NCI-H774 (cell line): ENCODE measurements at regions not wholly inside any gene's neighbourhood (a gene's known extent, or its start where the extent isn't known, plus 50 kb on each side); places are given as distances from the start of the nearest gene placed in this dataset.
"Not testable (repeated sequence)": the region's sequence is repeated elsewhere in the genome, so short reads cannot be mapped to it uniquely, and the experiment has no call there.

Experiments used
- DNase-seq: peaks from one replicate; lab custom pipeline; 2025; lab: John Stamatoyannopoulos, UW

GRCh38 chr10:101280511-101280910 lies 51.2 kb upstream of the LBX1 start:
- DNase-seq = no peak

GRCh38 chr10:101280921-101281320 lies 51.7 kb upstream of the LBX1 start:
- DNase-seq = not testable (repeated sequence)

DNA sequence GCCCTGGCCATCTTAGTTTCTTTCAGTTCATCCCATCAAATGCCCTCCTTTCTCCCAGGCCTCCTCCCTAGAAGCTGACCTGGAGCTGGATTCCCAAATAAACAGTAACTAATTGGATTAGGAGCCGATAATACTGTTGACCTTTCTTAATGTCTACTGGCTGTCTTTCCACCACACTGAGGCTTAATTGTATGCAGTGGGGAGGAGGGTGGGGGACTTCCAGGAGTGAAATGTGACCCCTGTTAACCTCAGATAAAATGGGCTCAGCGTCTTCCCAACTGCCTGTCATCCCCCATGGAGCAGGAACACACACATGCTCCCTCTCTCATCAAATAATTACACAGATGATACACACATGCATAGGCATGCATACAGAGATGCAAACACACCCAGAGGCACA lies 53.7 kb upstream of the LBX1 start:
- no peak for DNase-seq

DNA sequence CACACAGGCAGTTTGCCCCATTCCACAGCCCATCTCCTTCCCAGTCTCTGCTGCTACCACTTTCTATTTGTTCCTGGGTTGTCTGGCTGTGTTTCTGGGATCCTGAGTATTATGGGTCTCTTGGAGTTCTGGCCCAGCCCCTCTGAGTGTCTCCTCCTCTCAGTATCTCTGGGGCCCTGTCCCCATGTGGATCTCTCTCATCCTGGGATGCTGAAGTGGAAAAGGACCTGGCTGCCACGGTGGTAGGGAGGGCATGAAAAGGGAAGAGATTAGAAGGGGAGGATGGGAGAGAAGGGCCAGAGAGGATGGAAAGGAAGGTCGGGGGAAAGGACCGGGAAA lies 54.5 kb upstream of the LBX1 start:
- no peak for DNase-seq

DNA sequence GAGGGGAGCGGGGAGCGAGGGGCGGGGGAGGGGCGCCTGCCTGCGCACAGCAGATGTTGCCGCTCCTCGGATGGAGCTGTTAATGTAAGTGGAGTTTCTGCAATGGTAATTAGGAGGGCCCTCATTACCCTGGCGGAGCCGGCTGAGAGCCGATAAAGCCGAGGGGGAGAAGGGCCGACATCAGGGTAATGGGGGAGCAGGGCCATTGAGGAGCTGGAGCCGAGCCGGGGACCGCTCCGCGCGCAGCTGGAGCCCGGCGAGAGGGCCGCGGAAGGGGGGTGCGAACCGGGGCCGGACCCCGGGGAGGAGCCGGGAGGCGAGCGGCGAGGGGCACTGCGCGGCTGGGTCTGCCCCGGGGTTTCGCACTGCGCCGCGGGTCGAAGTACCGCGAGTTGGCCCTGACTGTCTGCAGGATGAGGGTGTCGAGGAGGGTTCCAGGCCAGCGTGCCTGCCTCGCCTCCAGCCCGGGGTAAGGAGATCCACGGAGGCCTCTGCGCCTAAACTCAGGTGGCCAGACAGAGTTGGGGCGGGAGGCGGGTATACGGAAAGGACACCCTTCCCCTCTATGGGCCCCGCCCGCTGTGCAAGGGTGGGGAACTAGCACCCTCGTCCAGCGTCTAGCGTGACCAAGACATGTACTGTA lies 55.0 kb upstream of the LBX1 start:
- DNase-seq = no peak

GRCh38 chr10:101284744-101285463 lies 55.6 kb upstream of the LBX1 start:
- DNase-seq = no peak

GRCh38 chr10:101285519-101286070 lies 56.3 kb upstream of the LBX1 start:
- peak; percentile 12 for DNase-seq

GRCh38 chr10:101286248-101287046 lies 57.2 kb upstream of the LBX1 start:
- DNase-seq = no peak

GRCh38 chr10:101287183-101287996 lies 58.1 kb upstream of the LBX1 start:
- DNase-seq = no peak

GRCh38 chr10:101287997-101288635 lies 58.9 kb upstream of the LBX1 start:
- DNase-seq = no peak

GRCh38 chr10:101289541-101289940 lies 60.3 kb upstream of the LBX1 start:
- no peak for DNase-seq

DNA sequence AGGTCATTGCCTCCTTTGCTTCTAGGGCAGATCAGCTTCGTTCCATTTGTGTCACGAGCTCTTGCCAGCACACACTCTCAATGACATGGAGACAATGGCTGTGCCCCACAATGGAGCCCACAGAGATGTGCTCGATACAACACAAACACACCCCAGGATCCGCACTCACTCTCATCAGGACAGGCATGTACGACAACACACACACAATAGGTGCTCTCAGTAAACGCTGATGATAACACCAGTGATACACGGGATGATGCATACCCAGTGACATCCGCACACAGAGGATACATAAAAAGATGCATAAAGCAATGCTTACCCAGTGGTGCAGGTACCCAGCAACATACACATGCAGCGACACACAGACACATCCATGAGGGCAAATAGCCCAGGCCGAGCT lies 61.2 kb upstream of the LBX1 start:
- no peak for DNase-seq

- no peak for DNase-seq
These were observed 61.6 kb upstream of the LBX1 start for GRCh38 chr10:101290881-101291280.

DNA sequence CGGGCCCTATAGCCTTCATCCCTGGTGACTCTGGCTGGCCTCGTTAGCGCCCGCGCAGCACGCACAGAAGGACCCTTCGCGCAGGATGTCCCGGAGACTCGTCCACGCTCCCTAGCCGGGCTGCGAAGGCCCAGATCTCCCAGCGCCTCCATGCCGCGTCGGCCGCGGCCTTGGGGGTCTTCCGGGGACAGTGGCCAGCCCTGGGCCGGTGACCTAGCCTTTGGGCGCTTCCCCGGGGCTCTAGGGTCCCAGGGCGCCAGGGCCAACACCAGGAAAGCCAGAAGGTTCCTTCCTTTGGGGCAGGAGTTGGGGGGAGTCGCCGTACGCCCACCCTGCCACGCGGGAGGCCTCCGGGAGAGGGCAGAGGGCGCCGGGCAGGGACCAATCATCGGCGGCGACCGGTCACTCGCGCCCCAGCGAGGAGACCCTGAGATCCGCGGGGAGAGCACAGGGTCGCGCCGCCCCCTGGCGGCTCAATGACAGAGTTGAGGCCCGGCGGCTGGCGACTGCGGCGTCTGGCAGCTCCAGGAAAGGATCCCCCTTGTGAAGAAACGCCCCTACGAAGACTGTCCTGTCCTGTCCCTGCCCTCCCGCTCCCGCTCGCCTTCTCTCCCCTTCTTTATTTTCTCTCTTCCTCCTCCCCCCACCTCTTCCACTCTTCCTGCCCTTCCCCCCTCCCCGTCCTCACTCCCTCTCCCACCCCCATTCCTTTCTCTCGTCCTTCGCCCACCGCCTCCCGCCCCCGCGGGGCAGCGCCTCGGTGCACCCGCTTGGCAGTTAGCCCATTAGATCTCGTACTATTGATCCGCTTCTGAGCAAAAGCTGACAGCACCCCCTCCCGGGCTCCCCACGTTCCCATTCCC lies 62.3 kb upstream of the LBX1 start:
- no peak for DNase-seq

- DNase-seq = no peak
These were observed 61.6 kb upstream of the BTRC start for GRCh38 chr10:101292194-101293006.

DNA sequence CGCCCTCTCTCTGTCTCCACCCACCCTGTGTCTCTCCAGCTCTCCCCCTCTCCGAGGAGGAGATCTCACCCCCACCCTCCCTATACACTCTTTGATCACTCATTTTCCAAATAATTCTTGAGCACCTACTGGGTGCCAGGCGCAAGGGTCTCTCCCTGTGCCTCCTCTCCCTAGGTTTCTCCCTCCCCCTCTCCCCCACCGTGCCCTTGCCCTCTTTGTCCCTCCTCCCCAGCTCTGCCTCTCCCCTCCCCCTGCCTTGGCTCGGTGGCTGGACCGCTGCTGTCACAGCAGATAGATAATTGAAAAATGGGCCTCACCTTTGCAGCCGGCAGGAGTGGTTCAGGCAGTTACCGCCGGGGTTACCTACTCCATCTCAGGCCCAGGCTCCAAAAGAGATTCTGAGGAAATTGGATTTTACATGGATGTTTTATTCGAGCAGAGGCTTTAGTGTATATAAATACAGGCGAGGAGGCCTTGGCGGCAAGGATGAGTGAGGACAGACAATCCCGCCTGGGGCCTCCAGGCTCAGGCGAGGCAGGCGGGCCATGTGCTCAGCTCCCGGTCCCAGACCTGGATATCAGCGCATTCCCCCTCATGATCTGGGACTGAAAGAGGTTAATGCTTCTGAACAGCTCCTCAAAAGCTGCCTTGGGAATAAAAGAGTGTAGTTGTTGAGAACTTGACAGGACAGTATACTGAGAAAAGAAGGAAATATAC lies 60.8 kb upstream of the BTRC start:
- no peak for DNase-seq

GRCh38 chr10:101294109-101294508 lies 59.9 kb upstream of the BTRC start:
- DNase-seq = no peak

DNA sequence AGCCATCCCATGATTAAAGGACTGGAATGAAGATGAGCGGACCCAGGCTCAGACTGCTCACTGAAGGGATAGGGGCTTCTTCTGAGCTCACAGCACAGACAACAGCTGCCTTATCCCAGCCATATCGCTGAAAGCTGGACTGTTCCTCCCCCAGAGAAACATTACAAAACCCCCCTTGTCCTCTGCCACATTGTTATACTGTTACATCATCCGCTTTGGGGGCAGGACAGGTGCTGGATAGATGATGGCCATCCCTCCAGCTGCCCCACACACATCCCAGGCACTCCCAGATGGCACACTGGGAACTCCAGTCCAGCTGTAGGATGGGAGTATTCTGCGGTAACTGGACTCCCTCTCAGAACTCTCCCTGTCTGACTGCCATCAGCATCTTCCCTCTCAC lies 58.7 kb upstream of the BTRC start:
- no peak for DNase-seq

DNA sequence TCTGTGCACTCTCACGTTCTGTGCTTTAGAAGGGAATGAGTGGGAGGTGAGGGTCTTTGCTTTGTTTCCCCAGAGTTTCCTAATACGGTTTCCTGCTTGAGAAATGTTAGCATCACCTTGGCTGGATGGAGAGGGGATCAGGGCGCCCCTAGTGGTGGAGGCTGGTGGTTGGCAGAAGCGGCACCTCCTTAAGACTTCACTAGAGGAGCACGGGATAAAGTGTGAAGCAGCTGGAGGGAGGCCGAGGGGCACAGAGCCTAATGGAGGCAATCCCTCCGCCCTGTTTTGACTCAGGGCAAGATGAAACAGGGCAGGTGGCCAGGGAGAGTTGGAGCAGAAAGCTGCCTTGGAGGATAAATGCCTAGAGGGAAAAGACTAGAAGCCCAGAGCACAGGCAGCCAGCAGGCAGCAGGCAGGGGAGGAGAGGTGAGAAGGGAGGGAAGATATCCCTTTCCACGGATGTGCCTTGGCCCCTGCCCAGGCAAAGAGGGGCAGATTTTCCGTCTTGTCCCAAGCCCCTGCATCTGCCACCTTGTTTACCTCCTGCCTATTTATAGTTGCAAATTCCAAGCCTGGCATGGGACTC lies 56.0 kb upstream of the BTRC start:
- no peak for DNase-seq
